Prostate gland (tissue), 2 donors: ENCODE measurements at regions not wholly inside any gene's neighbourhood (a gene's known extent, or its start where the extent isn't known, plus 50 kb on each side); places are given as distances from the start of the nearest gene placed in this dataset.

Source experiments
- DNase-seq: peaks from one replicate; pipeline ENCODE4 v3.0.0-alpha.2; 2019; ENCODE audit warnings: low spot score
- H3K27ac ChIP-seq, 2 donors: fragments of 200-600 bp; sonication (generic); 2 replicates each; pipeline ENCODE4 v1.5.1; 2017 to 2019
- H3K27me3 ChIP-seq: fragments of 200-600 bp; sonication (generic); replicated peaks from 2 replicates; pipeline ENCODE4 v1.5.1; 2019; ENCODE audit not compliant: insufficient read depth
- H3K36me3 ChIP-seq, 2 donors: fragments of 200-600 bp; sonication (generic); 1 replicate in 1 of 2; 2 replicates in 1 of 2; pipeline versions ENCODE4 v1.5.1 to v1.8.1; 2017 to 2019
- H3K4me1 ChIP-seq: fragments of 200-600 bp; sonication (generic); replicated peaks from 2 replicates; pipeline ENCODE4 v1.5.1; 2019
- H3K4me3 ChIP-seq, 2 donors: fragments of 200-600 bp; sonication (generic); 2 replicates each; pipeline ENCODE4 v1.5.1; 2017 to 2019
- H3K9me3 ChIP-seq: fragments of 200-600 bp; sonication (generic); 2 replicates; pipeline ENCODE4 v1.5.1; 2017
- POLR2A ChIP-seq: fragments of 450-650 bp; IDR thresholded peaks from one replicate; pipeline ENCODE4 v1.6.1; 2016; ENCODE audit warnings: antibody characterized with exemption, mild to moderate bottlenecking
- POLR2AphosphoS5 ChIP-seq: sonication (generic); formaldehyde crosslinking; IDR thresholded peaks from one replicate; pipeline ENCODE4 v1.6.1; 2017; ENCODE audit warnings: antibody characterized with exemption
- WGBS: methylation state at CpG from one replicate; pipeline ENCODE4 v1.1.5; 2018; 5-methylcytosine and 5-hydroxymethylcytosine counted together
- intact Hi-C: fragments of 100-400 bp; cut with DNase I; formaldehyde crosslinking; loops from one replicate; pipeline ENCODE4 v1.14.2; 2022
- TF ChIP-seq, protein P1 (sequence below), 4 experiments: fragments of 200-600 bp in 2 of 4; fragments of 450-650 bp in 2 of 4; sonication (generic) in 2 of 4; IDR thresholded peaks; 1 replicate in 3 of 4; 2 replicates in 1 of 4; pipeline ENCODE4 v1.5.1; 2016 to 2019; ENCODE audit warnings: antibody characterized with exemption in 4 of 4, mild to moderate bottlenecking in 2 of 4, moderate library complexity in 2 of 4

GRCh38 chr5:174514325-174514724 is 210.1 kb upstream of the MSX2 start:
- H3K27ac ChIP-seq: no peak overlapping the region
- WGBS: 69% methylated on average over 4 of the region's 4 CpGs
- H3K36me3 ChIP-seq: no peaks in the 10 kb centered on the region
- intact Hi-C loops: no loop called here
- H3K4me3 ChIP-seq: no peak overlapping the region
- no peaks in the 10 kb centered on the region for H3K27me3 ChIP-seq
- TF ChIP-seq, protein P1, sequence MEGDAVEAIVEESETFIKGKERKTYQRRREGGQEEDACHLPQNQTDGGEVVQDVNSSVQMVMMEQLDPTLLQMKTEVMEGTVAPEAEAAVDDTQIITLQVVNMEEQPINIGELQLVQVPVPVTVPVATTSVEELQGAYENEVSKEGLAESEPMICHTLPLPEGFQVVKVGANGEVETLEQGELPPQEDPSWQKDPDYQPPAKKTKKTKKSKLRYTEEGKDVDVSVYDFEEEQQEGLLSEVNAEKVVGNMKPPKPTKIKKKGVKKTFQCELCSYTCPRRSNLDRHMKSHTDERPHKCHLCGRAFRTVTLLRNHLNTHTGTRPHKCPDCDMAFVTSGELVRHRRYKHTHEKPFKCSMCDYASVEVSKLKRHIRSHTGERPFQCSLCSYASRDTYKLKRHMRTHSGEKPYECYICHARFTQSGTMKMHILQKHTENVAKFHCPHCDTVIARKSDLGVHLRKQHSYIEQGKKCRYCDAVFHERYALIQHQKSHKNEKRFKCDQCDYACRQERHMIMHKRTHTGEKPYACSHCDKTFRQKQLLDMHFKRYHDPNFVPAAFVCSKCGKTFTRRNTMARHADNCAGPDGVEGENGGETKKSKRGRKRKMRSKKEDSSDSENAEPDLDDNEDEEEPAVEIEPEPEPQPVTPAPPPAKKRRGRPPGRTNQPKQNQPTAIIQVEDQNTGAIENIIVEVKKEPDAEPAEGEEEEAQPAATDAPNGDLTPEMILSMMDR (IDR thresholded peaks at IDR 0.05): no peak
- TF ChIP-seq POLR2AphosphoS5: no peak
- no peak for TF ChIP-seq POLR2A
- no peaks in the 10 kb centered on the region for H3K4me1 ChIP-seq
- H3K9me3 ChIP-seq: no peaks in the 10 kb centered on the region
- DNase-seq: no peak

GRCh38 chr5:174514983-174515394 is 209.4 kb upstream of the MSX2 start:
- TF ChIP-seq POLR2AphosphoS5: no peak
- TF ChIP-seq POLR2A: no peak
- TF ChIP-seq, protein P1 (IDR thresholded peaks at IDR 0.05): no peak
- Histone ChIP-seq H3K4me3 (no peak overlapping the region), H3K27me3 (no peaks in the 10 kb centered on the region), H3K36me3 (no peaks in the 10 kb centered on the region), H3K27ac (no peak overlapping the region), H3K4me1 (no peaks in the 10 kb centered on the region), H3K9me3 (no peaks in the 10 kb centered on the region)
- 46% methylated on average over 10 of the region's 10 CpGs for WGBS
- intact Hi-C loops: no loop called here
- no peak for DNase-seq

DNA sequence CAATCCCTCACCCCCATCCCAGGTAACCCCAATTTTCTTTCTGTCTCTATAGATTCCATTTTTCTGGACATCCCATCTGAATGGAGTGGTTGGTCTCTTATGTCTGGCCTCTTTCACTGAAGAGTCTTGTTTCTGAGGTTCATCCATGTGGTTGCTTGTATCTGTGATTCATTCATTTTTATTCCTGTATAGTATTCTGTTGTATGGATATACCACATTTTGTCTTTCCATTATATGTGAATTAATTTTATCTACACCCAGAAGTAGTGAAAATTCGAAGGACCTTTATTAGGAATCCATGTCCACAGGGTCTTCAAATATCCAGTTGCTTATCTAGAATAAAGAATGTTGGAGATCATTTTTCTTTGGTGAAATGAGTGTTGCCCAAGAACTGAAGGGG is 207.6 kb upstream of the MSX2 start:
- H3K36me3 ChIP-seq: no peaks in the 10 kb centered on the region
- H3K27me3 ChIP-seq: no peaks in the 10 kb centered on the region
- H3K4me3 ChIP-seq: no peak overlapping the region
- no peaks in the 10 kb centered on the region for H3K9me3 ChIP-seq
- TF ChIP-seq POLR2AphosphoS5 (no peak), POLR2A (no peak)
- TF ChIP-seq, protein P1 (IDR thresholded peaks at IDR 0.05): no peak
- no peak overlapping the region for H3K27ac ChIP-seq
- no peaks in the 10 kb centered on the region for H3K4me1 ChIP-seq
- 79% methylated on average over 1 of the region's 1 CpG for WGBS
- intact Hi-C loops: no loop called here
- no peak for DNase-seq

DNA sequence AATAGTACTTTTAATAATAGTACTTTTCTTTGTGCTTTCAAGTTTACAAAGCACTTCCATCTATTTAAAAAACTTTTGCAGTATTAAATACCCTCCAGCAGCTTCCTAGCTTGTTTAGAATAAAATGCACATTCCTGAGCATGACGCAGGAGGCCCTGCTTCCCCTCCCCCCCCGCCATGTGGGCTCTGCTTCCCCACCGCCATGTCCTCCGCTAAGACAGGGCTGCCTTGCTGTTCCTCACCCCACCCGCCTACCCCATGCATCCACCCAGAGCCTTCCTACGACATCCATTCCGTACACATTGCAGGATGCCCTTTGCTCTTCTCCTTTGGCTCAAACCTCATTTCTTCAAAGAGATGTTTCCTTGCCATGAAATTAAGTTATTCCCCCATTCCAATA is 205.9 kb upstream of the MSX2 start:
- Histone ChIP-seq H3K9me3 (no peaks in the 10 kb centered on the region), H3K4me1 (no peaks in the 10 kb centered on the region), H3K36me3 (no peaks in the 10 kb centered on the region), H3K27me3 (no peaks in the 10 kb centered on the region), H3K27ac (no peak overlapping the region), H3K4me3 (no peak overlapping the region)
- TF ChIP-seq POLR2A (no peak), POLR2AphosphoS5 (no peak)
- TF ChIP-seq, protein P1 (IDR thresholded peaks at IDR 0.05): no peak
- no peak for DNase-seq
- WGBS: 77% methylated on average over 7 of the region's 7 CpGs
- intact Hi-C loops: no loop called here

DNA sequence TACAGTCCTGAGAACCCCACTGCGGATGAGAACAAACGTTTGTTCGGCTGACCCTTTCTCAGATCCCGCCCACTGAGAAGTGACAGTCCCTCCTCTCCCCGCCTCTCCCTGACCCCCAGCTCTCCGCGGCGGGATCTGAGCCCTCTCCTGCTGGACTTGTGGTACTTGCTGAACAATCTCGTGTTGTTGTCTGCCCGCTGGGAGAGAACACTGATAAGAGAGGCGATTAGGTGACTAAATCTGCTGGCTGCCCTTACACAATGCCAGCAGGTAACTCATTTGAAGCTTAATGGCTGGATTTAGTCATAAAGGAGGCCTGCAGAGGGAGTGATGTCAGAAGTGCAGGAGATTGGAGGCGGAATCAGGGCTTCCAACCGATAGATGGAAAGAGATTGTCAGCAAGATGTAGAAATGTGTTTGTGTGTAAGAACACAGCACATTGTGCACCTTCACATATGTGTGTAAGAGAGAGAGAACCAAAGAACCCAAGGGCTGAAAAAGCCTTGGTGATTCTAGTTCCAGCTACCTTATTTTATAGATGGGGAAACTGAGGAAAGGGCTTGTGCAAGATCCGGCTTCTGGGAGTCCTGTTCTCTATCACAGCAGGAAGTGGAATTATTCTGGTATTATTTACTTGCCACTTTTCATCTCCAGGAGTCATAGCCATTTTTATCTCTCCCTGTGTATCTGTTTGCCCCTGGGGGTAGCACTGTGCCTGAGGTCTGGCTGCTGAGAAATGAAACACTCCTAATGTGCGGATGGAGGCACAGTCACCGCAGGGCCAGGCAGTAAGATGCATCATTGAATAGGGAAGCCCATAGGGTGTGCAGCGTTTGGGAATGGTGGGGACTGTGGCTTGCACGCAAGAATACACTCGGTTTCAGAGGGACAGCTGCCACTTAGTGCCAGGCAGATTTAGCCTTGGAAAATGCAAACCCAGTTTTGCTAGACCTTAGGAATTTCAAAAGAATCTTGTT is 203.7 kb upstream of the MSX2 start:
- Histone ChIP-seq H3K9me3 (no peaks in the 10 kb centered on the region), H3K27ac (no peak overlapping the region), H3K4me1 (no peaks in the 10 kb centered on the region), H3K27me3 (no peaks in the 10 kb centered on the region), H3K36me3 (no peaks in the 10 kb centered on the region), H3K4me3 (no peak overlapping the region)
- intact Hi-C loops: no loop called here
- no peak for TF ChIP-seq POLR2A
- no peak for TF ChIP-seq POLR2AphosphoS5
- TF ChIP-seq, protein P1 (IDR thresholded peaks at IDR 0.05): no peak
- DNase-seq: no peak
- 61% methylated on average over 19 of the region's 19 CpGs for WGBS
